HCT116 (cell line): ENCODE measurements at regions not wholly inside any gene's neighbourhood (a gene's known extent, or its start where the extent isn't known, plus 50 kb on each side); places are given as distances from the start of the nearest gene placed in this dataset.

Experiments used
- ATAC-seq: fragments of 200-7000 bp; cut with Tn5 transposase; 2 replicates; pipeline ENCODE4 v1.9.1; 2020; ENCODE audit warnings: mild to moderate bottlenecking, moderate library complexity
- BruUV-seq: library from RNA; stranded (reverse); fragments of 400-500 nt; replicated peaks from 2 replicates; lab custom pipeline; 2021; lab: Mats Ljungman, UMichigan
- CTCF ChIA-PET: fragments of 300-600 bp; sonication (Branson Sonifier 250); formaldehyde crosslinking; loops from one replicate; lab custom pipeline; 2021; ENCODE audit warnings: antibody characterized with exemption; lab: Charles Lee
- POLR2A ChIA-PET: fragments of 300-600, 350-600 bp; sonication (Branson Sonifier 250); formaldehyde crosslinking; loops from one replicate; lab custom pipeline; 2021; ENCODE audit warnings: antibody characterized with exemption; lab: Charles Lee
- RAD21 ChIA-PET, 2 experiments: fragments of 300-600 bp; sonication (Branson Sonifier 250); formaldehyde crosslinking; loops; one replicate each; lab custom pipeline; 2023; ENCODE audit warnings: low total read pairs in 2 of 2; ENCODE audit not compliant: uncharacterized antibody in 2 of 2, unreplicated experiment in 2 of 2, low non-redundant PET in 1 of 2; lab: Charles Lee
- DNase-seq: peaks from one replicate; pipeline ENCODE4 v3.0.0-alpha.2; 2010; ENCODE audit warnings: low read depth, low spot score
- H2AFZ ChIP-seq: fragments of 200-600 bp; shearing (Covaris generic), sonication (generic); 2 replicates; pipeline ENCODE4 v1.6.1; 2017; ENCODE audit warnings: low read depth, mixed run types, mixed read lengths, antibody characterized with exemption, low read length; ENCODE audit not compliant: poor library complexity, severe bottlenecking
- H3K27ac ChIP-seq: 2 replicates; pipeline ENCODE4 v1.5.1; 2012; ENCODE audit warnings: low read depth, low read length
- H3K27me3 ChIP-seq: fragments of 200-600 bp; sonication (generic); 2 replicates; pipeline ENCODE4 v1.6.1; 2016; ENCODE audit warnings: mixed run types, low read length, mixed read lengths; ENCODE audit not compliant: insufficient read depth
- H3K36me3 ChIP-seq, 2 experiments: fragments of 200-500 bp in 1 of 2; fragments of 200-600 bp in 1 of 2; sonication (Bioruptor generic) in 1 of 2; sonication (generic) in 1 of 2; 2 replicates each; pipeline versions ENCODE4 v1.5.1 to v1.6.1; 2014 to 2016; ENCODE audit warnings: low read length in 2 of 2, inconsistent platforms in 1 of 2, mixed read lengths in 1 of 2, mixed run types in 1 of 2; ENCODE audit not compliant: insufficient read depth in 2 of 2, control insufficient read depth in 1 of 2
- H3K4me1 ChIP-seq, 2 experiments: fragments of 200-600 bp in 1 of 2; sonication (generic) in 1 of 2; 2 replicates each; pipeline versions ENCODE4 v1.5.1 to v1.6.1; 2012 to 2017; ENCODE audit warnings: low read length in 2 of 2, inconsistent platforms in 1 of 2, mild to moderate bottlenecking in 1 of 2, mixed read lengths in 1 of 2, mixed run types in 1 of 2, moderate library complexity in 1 of 2; ENCODE audit not compliant: insufficient read depth in 2 of 2, control insufficient read depth in 1 of 2
- H3K4me2 ChIP-seq: fragments of 200-600 bp; sonication (generic); 2 replicates; pipeline ENCODE4 v1.6.1; 2017; ENCODE audit warnings: mixed run types, low read length, mixed read lengths
- H3K4me3 ChIP-seq, 2 experiments: fragments of 200-600 bp in 1 of 2; sonication (generic) in 1 of 2; replicated peaks in 1 of 2; 2 replicates each; pipeline ENCODE4 v1.5.1; 2011 to 2016; ENCODE audit warnings: low read length in 2 of 2, control low read depth in 1 of 2, low read depth in 1 of 2, mild to moderate bottlenecking in 1 of 2, mixed read lengths in 1 of 2, mixed run types in 1 of 2
- H3K79me2 ChIP-seq: fragments of 200-600 bp; sonication (generic); 2 replicates; pipeline ENCODE4 v1.6.1; 2017; ENCODE audit warnings: mild to moderate bottlenecking, mixed run types, low read length, moderate library complexity, mixed read lengths; ENCODE audit not compliant: insufficient read depth
- H3K9ac ChIP-seq: fragments of 200-600 bp; sonication (generic); 2 replicates; pipeline ENCODE4 v1.6.1; 2016; ENCODE audit warnings: low read length, mixed read lengths
- H3K9me2 ChIP-seq: fragments of 200-600 bp; sonication (generic), shearing (Covaris generic); 2 replicates; pipeline ENCODE4 v1.6.1; 2017; ENCODE audit warnings: mixed run types, mild to moderate bottlenecking, moderate library complexity; ENCODE audit not compliant: insufficient read depth
- H3K9me3 ChIP-seq, 2 experiments: fragments of 200-500 bp in 1 of 2; fragments of 200-600 bp in 1 of 2; sonication (Bioruptor generic) in 1 of 2; sonication (generic) in 1 of 2; 2 replicates each; pipeline ENCODE4 v1.6.1; 2014 to 2017; ENCODE audit warnings: low read length in 2 of 2, mixed read lengths in 2 of 2, inconsistent platforms in 1 of 2, low read depth in 1 of 2, mild to moderate bottlenecking in 1 of 2, mixed run types in 1 of 2, moderate library complexity in 1 of 2; ENCODE audit not compliant: control insufficient read depth in 1 of 2, insufficient read depth in 1 of 2
- H4K20me1 ChIP-seq: fragments of 200-600 bp; sonication (generic), shearing (Covaris generic); 2 replicates; pipeline ENCODE4 v1.6.1; 2017; ENCODE audit warnings: mixed run types, mild to moderate bottlenecking, moderate library complexity; ENCODE audit not compliant: insufficient read depth
- ATF3 ChIP-seq: IDR thresholded peaks from 2 replicates; pipeline ENCODE4 v1.6.1; 2012
- CBX3 ChIP-seq: IDR thresholded peaks from 2 replicates; pipeline ENCODE4 v1.6.1; 2012; ENCODE audit warnings: low read depth
- CEBPB ChIP-seq: IDR thresholded peaks from 2 replicates; pipeline ENCODE4 v1.6.1; 2012; ENCODE audit warnings: low read depth
- ELF1 ChIP-seq: IDR thresholded peaks from 2 replicates; pipeline ENCODE4 v1.6.1; 2012; ENCODE audit warnings: low read depth, borderline replicate concordance
- EZH2 ChIP-seq: fragments of 200-600 bp; sonication (generic); IDR thresholded peaks from 2 replicates; pipeline ENCODE4 v1.6.1; 2017; ENCODE audit warnings: antibody characterized with exemption, mixed run types
- EZH2phosphoT487 ChIP-seq: fragments of 200-600 bp; IDR thresholded peaks from 2 replicates; pipeline ENCODE4 v1.6.1; 2018; ENCODE audit warnings: antibody characterized with exemption, borderline replicate concordance
- FOSL1 ChIP-seq: IDR thresholded peaks from 2 replicates; pipeline ENCODE4 v1.6.1; 2012; ENCODE audit warnings: low read depth
- JUND ChIP-seq: IDR thresholded peaks from 2 replicates; pipeline ENCODE4 v1.6.1; 2012
- POLR2A ChIP-seq: IDR thresholded peaks from 2 replicates; pipeline ENCODE4 v1.7.0; 2011; ENCODE audit warnings: borderline replicate concordance; ENCODE audit not compliant: insufficient read depth, insufficient read length; ENCODE audit errors: extremely low read depth
- POLR2AphosphoS5 ChIP-seq: IDR thresholded peaks from 2 replicates; pipeline ENCODE4 v1.6.1; 2011; ENCODE audit warnings: mild to moderate bottlenecking, low read depth, low read length, moderate library complexity
- RAD21 ChIP-seq: IDR thresholded peaks from 2 replicates; pipeline ENCODE4 v1.6.1; 2012; ENCODE audit warnings: low read depth, mild to moderate bottlenecking
- SP1 ChIP-seq: IDR thresholded peaks from 2 replicates; pipeline ENCODE4 v1.6.1; 2012; ENCODE audit warnings: low read depth
- SRF ChIP-seq: IDR thresholded peaks from 2 replicates; pipeline ENCODE4 v1.6.1; 2012; ENCODE audit warnings: low read depth
- TCF7L2 ChIP-seq: IDR thresholded peaks from 2 replicates; pipeline ENCODE4 v1.7.0; 2011; ENCODE audit warnings: borderline replicate concordance, inconsistent platforms; ENCODE audit not compliant: insufficient read depth, insufficient read length; ENCODE audit errors: extremely low read depth
- YY1 ChIP-seq: IDR thresholded peaks from 2 replicates; pipeline ENCODE4 v1.6.1; 2011; ENCODE audit warnings: low read length, low read depth, moderate library complexity, mild to moderate bottlenecking; ENCODE audit not compliant: insufficient replicate concordance; ENCODE audit errors: extremely low read depth
- ZBTB33 ChIP-seq: IDR thresholded peaks from 2 replicates; pipeline ENCODE4 v1.6.1; 2011; ENCODE audit warnings: mild to moderate bottlenecking, low read length, moderate library complexity; ENCODE audit not compliant: insufficient replicate concordance; ENCODE audit errors: extremely low read depth
- ZFX ChIP-seq: fragments of 450-650 bp; IDR thresholded peaks from 2 replicates; pipeline ENCODE4 v1.6.1; 2017
- ZNF274 ChIP-seq: fragments of 200-500 bp; sonication (Bioruptor generic); IDR thresholded peaks from 2 replicates; pipeline ENCODE4 v1.6.1; 2014; ENCODE audit warnings: mild to moderate bottlenecking, low read depth, low read length, inconsistent platforms
- intact Hi-C: fragments of 100-400 bp; cut with micrococcal nuclease; formaldehyde crosslinking; loops from 2 replicates; pipeline ENCODE4 v1.10.0; 2022
- TF ChIP-seq, protein P1 (sequence below): IDR thresholded peaks from 2 replicates; pipeline ENCODE4 v1.6.1; 2012
- TF ChIP-seq, protein P2 (sequence below), 3 experiments: fragments of 200-600 bp in 1 of 3; sonication (generic) in 1 of 3; IDR thresholded peaks in 2 of 3; conservative IDR thresholded peaks in 1 of 3; 2 replicates each; pipeline ENCODE4 v1.5.1; 2012 to 2017; ENCODE audit warnings: low read depth in 2 of 3, low read length in 2 of 3, antibody characterized with exemption in 1 of 3, borderline replicate concordance in 1 of 3, control low read depth in 1 of 3, mild to moderate bottlenecking in 1 of 3, mixed read lengths in 1 of 3, mixed run types in 1 of 3, moderate library complexity in 1 of 3; ENCODE audit not compliant: insufficient read depth in 1 of 3

DNA sequence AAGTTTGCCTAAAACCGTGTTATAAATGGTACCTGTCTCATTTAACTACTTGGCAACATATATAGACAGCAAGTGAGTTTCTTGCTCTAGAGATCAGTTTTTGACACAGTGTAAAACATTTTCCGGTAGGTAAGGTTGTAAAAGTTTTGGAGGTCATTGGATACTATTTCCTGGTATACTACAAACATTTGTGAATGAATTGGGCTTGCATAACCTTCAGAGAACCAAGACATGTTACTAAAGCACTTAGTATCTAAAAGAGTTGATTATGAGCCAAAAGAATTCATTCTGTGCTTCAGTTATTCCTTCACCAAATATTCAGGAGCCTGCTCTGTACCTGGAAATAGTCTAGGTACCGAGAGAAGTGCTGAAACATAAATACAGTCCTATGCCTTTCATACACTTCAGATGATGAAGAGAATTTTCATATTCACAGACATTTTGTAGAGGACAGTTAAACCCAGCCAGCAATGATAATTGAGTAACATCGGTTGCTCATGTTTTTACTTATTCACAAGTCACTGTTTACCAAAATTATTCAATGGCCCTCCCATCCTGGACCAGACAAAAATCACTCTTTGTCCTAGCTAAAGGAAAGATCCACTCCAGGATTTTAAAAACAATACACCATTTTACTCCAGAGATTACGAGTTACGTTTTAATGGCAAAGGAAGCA, 319.4 kb upstream of the RBMS1 start:
- no peak for TF ChIP-seq POLR2A
- no peak for TF ChIP-seq CEBPB
- no peak for TF ChIP-seq SP1
- no peak for TF ChIP-seq TCF7L2
- TF ChIP-seq ZBTB33 = no peak
- no peak for TF ChIP-seq FOSL1
- no peak for TF ChIP-seq ELF1
- TF ChIP-seq, protein P1, sequence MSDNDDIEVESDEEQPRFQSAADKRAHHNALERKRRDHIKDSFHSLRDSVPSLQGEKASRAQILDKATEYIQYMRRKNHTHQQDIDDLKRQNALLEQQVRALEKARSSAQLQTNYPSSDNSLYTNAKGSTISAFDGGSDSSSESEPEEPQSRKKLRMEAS = no peak
- no peak for TF ChIP-seq CBX3
- no peak for TF ChIP-seq ATF3
- TF ChIP-seq EZH2 = no peak
- no peak for TF ChIP-seq RAD21
- no peak for TF ChIP-seq POLR2AphosphoS5
- TF ChIP-seq, protein P2, sequence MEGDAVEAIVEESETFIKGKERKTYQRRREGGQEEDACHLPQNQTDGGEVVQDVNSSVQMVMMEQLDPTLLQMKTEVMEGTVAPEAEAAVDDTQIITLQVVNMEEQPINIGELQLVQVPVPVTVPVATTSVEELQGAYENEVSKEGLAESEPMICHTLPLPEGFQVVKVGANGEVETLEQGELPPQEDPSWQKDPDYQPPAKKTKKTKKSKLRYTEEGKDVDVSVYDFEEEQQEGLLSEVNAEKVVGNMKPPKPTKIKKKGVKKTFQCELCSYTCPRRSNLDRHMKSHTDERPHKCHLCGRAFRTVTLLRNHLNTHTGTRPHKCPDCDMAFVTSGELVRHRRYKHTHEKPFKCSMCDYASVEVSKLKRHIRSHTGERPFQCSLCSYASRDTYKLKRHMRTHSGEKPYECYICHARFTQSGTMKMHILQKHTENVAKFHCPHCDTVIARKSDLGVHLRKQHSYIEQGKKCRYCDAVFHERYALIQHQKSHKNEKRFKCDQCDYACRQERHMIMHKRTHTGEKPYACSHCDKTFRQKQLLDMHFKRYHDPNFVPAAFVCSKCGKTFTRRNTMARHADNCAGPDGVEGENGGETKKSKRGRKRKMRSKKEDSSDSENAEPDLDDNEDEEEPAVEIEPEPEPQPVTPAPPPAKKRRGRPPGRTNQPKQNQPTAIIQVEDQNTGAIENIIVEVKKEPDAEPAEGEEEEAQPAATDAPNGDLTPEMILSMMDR (IDR thresholded peaks at IDR 0.05 in 2 of 3, conservative IDR thresholded peaks at IDR 0.05 in 1 of 3; ENCODE audit: borderline replicate concordance in 1 of 3, insufficient read depth in 1 of 3, low read depth in 2 of 3, low read length in 2 of 3) = no peak
- no peak for TF ChIP-seq YY1
- no peak for TF ChIP-seq ZNF274
- TF ChIP-seq SRF = no peak
- no peak for TF ChIP-seq JUND
- TF ChIP-seq EZH2phosphoT487 = no peak
- TF ChIP-seq ZFX = no peak
- Histone ChIP-seq H3K4me1 (no peaks in the 10 kb centered on the region), H3K36me3 (no peaks in the 10 kb centered on the region), H3K4me2 (no peak overlapping the region), H3K27ac (no peak overlapping the region), H3K9ac (no peak overlapping the region), H3K27me3 (no peaks in the 10 kb centered on the region), H3K9me2 (no peaks in the 10 kb centered on the region), H4K20me1 (no peaks in the 10 kb centered on the region), H3K79me2 (no peaks in the 10 kb centered on the region), H2AFZ (no peak overlapping the region), H3K9me3 (no peaks in the 10 kb centered on the region), H3K4me3 (no peak overlapping the region)
- intact Hi-C loops = no loop called here
- ATAC-seq = no peak
- ChIA-PET RAD21 (no interaction called here), POLR2A (no interaction called here), CTCF (no interaction called here)
- no peak for DNase-seq
- no TSS peak for BruUV-seq
